ENCODE measurements at regions not wholly inside any gene's neighbourhood (a gene's known extent, or its start where the extent isn't known, plus 50 kb on each side); places are given as distances from the start of the nearest gene placed in this dataset.

- TF ChIP-seq CTCF (IDR thresholded peaks at IDR 0.05; ENCODE audit: low read depth, low read length, missing input control): no peak
- no peak for TF ChIP-seq JUND (IDR thresholded peaks at IDR 0.05)
- no peak for TF ChIP-seq TAF1 (conservative IDR thresholded peaks at IDR 0.05)
- TF ChIP-seq, protein P1, sequence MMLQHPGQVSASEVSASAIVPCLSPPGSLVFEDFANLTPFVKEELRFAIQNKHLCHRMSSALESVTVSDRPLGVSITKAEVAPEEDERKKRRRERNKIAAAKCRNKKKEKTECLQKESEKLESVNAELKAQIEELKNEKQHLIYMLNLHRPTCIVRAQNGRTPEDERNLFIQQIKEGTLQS (IDR thresholded peaks at IDR 0.05): no peak
Observed at GRCh38 chr5:105905392-105905791, 1765.3 kb downstream of the EFNA5 start.

All from liver (tissue), 3 donors.